ENCODE measurements at regions not wholly inside any gene's neighbourhood (a gene's known extent, or its start where the extent isn't known, plus 50 kb on each side); places are given as distances from the start of the nearest gene placed in this dataset.

- TF ChIP-seq CTCF (IDR thresholded peaks at IDR 0.05) (no peak), POLR2AphosphoS5 (IDR thresholded peaks at IDR 0.05) (no peak)
These were observed 197.9 kb upstream of the BMPER start for GRCh38 chr7:33707427-33707826.

Measured in suprapubic skin (tissue), 3 donors.